Body of pancreas (tissue), 4 donors: ENCODE measurements at regions not wholly inside any gene's neighbourhood (a gene's known extent, or its start where the extent isn't known, plus 50 kb on each side); places are given as distances from the start of the nearest gene placed in this dataset.

ENCODE experiments used
- POLR2A ChIP-seq, 3 donors: fragments of 450-650 bp; IDR thresholded peaks; one replicate each; pipeline ENCODE4 v1.6.1; 2016; ENCODE audit warnings: antibody characterized with exemption in 3 of 3, mild to moderate bottlenecking in 2 of 3
- TF ChIP-seq, protein P1 (sequence below), 7 experiments: fragments of 450-650 bp in 4 of 7; fragments of 200-600 bp in 3 of 7; sonication (generic) in 3 of 7; IDR thresholded peaks; one replicate each; pipeline ENCODE4 v1.5.1; 2016 to 2019; ENCODE audit warnings: antibody characterized with exemption in 7 of 7

DNA sequence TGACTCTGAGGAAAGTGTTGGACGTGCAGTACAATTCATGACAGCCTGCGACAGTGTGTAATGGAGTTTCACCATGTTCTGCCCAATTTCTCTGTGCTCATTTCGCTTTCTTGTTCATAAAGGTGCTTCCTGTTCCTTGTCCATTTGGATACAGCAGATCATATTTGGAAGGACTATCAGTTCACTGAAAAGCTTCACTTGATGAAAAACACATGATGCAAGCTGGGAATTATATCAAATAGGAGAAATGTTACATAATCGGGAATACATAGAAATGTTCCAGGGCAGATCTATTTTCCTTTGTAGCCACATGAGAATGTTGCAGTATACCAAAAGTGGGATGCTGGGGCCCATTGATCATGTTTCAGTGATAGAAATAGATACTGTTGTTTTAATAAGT lies 266.3 kb upstream of the SLC14A2 start:
- TF ChIP-seq POLR2A (IDR thresholded peaks at IDR 0.05): no peak
- TF ChIP-seq, protein P1, sequence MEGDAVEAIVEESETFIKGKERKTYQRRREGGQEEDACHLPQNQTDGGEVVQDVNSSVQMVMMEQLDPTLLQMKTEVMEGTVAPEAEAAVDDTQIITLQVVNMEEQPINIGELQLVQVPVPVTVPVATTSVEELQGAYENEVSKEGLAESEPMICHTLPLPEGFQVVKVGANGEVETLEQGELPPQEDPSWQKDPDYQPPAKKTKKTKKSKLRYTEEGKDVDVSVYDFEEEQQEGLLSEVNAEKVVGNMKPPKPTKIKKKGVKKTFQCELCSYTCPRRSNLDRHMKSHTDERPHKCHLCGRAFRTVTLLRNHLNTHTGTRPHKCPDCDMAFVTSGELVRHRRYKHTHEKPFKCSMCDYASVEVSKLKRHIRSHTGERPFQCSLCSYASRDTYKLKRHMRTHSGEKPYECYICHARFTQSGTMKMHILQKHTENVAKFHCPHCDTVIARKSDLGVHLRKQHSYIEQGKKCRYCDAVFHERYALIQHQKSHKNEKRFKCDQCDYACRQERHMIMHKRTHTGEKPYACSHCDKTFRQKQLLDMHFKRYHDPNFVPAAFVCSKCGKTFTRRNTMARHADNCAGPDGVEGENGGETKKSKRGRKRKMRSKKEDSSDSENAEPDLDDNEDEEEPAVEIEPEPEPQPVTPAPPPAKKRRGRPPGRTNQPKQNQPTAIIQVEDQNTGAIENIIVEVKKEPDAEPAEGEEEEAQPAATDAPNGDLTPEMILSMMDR (IDR thresholded peaks at IDR 0.05): no peak
